ENCODE measurements at regions not wholly inside any gene's neighbourhood (a gene's known extent, or its start where the extent isn't known, plus 50 kb on each side); places are given as distances from the start of the nearest gene placed in this dataset.

- DNase-seq (ENCODE audit: low spot score): no peak
- Mint-ChIP-seq H3K4me3 (ENCODE audit: unreplicated experiment) (no peak overlapping the region), H3K27ac (ENCODE audit: unreplicated experiment) (no peak overlapping the region), H3K9me3 (ENCODE audit: low read depth) (no peaks in the 10 kb centered on the region), H3K4me1 (ENCODE audit: low read depth) (peaks cover 65% of the 10 kb centered on the region), H3K36me3 (ENCODE audit: low read depth) (no peaks in the 10 kb centered on the region), H3K27me3 (ENCODE audit: low read depth) (no peaks in the 10 kb centered on the region)
- TF ChIP-seq CTCF (IDR thresholded peaks at IDR 0.05): no peak
Measured at GRCh38 chr1:115428256-115428655, 90.2 kb upstream of the NGF start.

GRCh38 chr1:115426956-115427355 is 88.9 kb upstream of the NGF start:
- Mint-ChIP-seq H3K27me3 (ENCODE audit: low read depth) (no peaks in the 10 kb centered on the region), H3K27ac (ENCODE audit: unreplicated experiment) (peak overlapping the region; percentile 96), H3K9me3 (ENCODE audit: low read depth) (no peaks in the 10 kb centered on the region), H3K36me3 (ENCODE audit: low read depth) (no peaks in the 10 kb centered on the region), H3K4me1 (ENCODE audit: low read depth) (peaks cover 63% of the 10 kb centered on the region), H3K4me3 (ENCODE audit: unreplicated experiment) (no peak overlapping the region)
- no peak for DNase-seq (ENCODE audit: low spot score)
- TF ChIP-seq CTCF (IDR thresholded peaks at IDR 0.05): no peak

DNA sequence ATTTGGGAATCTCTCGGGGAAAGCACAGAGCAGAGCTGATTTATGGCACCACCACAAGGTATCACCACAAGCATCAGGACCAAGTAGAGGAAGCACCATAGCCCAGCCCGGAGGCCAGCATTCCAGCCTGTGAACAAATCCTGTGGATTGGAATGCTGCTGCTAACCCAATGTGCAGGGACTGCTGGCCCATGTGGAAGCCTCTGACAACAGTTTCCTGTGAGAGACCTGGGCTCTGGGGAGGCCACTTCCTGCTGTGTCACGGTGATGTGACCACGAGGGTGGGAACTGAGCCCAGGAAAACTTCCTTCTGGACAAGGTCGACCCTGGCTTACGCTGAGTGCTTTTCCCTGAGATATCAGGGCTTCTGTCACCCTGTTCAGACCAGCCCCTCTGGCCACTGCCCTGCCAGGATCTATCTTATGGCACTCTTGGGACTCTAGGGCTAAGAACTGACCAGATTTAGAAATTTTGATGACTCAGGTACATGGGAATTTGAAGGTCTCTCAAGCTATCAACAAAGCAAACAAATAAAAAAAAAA is 88.3 kb upstream of the NGF start:
- H3K27me3 Mint-ChIP-seq (ENCODE audit: low read depth): no peaks in the 10 kb centered on the region
- no peaks in the 10 kb centered on the region for H3K9me3 Mint-ChIP-seq (ENCODE audit: low read depth)
- no peak for TF ChIP-seq CTCF (IDR thresholded peaks at IDR 0.05)
- H3K4me1 Mint-ChIP-seq (ENCODE audit: low read depth): peaks cover 69% of the 10 kb centered on the region
- DNase-seq (ENCODE audit: low spot score): peak; percentile 83
- H3K27ac Mint-ChIP-seq (ENCODE audit: unreplicated experiment): peak overlapping the region; percentile 96
- no peak overlapping the region for H3K4me3 Mint-ChIP-seq (ENCODE audit: unreplicated experiment)
- H3K36me3 Mint-ChIP-seq (ENCODE audit: low read depth): no peaks in the 10 kb centered on the region

DNA sequence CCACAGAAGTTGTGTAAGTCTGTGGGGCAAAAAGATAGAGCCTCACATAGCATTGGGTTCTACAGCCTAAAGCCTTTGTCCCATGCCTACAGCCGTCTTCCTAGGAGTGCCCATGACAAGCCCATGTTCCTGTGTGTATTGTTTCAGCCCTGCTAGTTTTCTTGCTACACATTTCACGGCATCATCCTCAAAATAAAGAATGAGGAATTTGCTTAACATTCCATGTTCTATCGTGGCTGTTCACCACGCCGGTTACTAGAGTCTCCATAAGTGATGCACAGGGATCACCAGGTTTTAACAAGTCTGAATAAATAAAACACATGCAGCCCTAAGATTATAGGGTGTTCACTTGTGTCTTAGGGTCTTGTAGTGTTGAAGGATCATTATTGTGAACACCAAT is 87.4 kb upstream of the NGF start:
- TF ChIP-seq CTCF (IDR thresholded peaks at IDR 0.05): no peak
- Mint-ChIP-seq H3K27ac (ENCODE audit: unreplicated experiment) (peak overlapping the region; percentile 96), H3K36me3 (ENCODE audit: low read depth) (no peaks in the 10 kb centered on the region), H3K4me3 (ENCODE audit: unreplicated experiment) (no peak overlapping the region), H3K4me1 (ENCODE audit: low read depth) (peaks cover 69% of the 10 kb centered on the region), H3K27me3 (ENCODE audit: low read depth) (no peaks in the 10 kb centered on the region), H3K9me3 (ENCODE audit: low read depth) (no peaks in the 10 kb centered on the region)
- no peak for DNase-seq (ENCODE audit: low spot score)

GRCh38 chr1:115423776-115424175 is 85.7 kb upstream of the NGF start:
- Mint-ChIP-seq H3K9me3 (ENCODE audit: low read depth) (no peaks in the 10 kb centered on the region), H3K4me1 (ENCODE audit: low read depth) (peaks cover 63% of the 10 kb centered on the region), H3K36me3 (ENCODE audit: low read depth) (no peaks in the 10 kb centered on the region), H3K4me3 (ENCODE audit: unreplicated experiment) (no peak overlapping the region), H3K27ac (ENCODE audit: unreplicated experiment) (peak overlapping the region; percentile 56), H3K27me3 (ENCODE audit: low read depth) (no peaks in the 10 kb centered on the region)
- no peak for DNase-seq (ENCODE audit: low spot score)
- no peak for TF ChIP-seq CTCF (IDR thresholded peaks at IDR 0.05)
